Caco-2 (cell line): ENCODE measurements at regions not wholly inside any gene's neighbourhood (a gene's known extent, or its start where the extent isn't known, plus 50 kb on each side); places are given as distances from the start of the nearest gene placed in this dataset.

ENCODE experiments used
- BruUV-seq: library from RNA; stranded (reverse); fragments of 400-500 nt; replicated peaks from 2 replicates; lab custom pipeline; 2021; lab: Mats Ljungman, UMichigan
- CTCF ChIA-PET: fragments of 300-600 bp; sonication (Branson Sonifier 250); formaldehyde crosslinking; loops from one replicate; lab custom pipeline; 2022; ENCODE audit warnings: antibody characterized with exemption; lab: Charles Lee
- POLR2A ChIA-PET: fragments of 300-600 bp; sonication (Branson Sonifier 250); formaldehyde crosslinking; loops from one replicate; lab custom pipeline; 2022; ENCODE audit warnings: antibody characterized with exemption; lab: Charles Lee
- DNase-seq, 2 experiments: peaks; one replicate each; pipeline versions ENCODE4 v3.0.0 to v3.0.0-alpha.2; 2020 to 2022
- H3K27me3 ChIP-seq: replicated peaks from 2 replicates; pipeline ENCODE4 v1.6.0; 2011; ENCODE audit warnings: low read length; ENCODE audit not compliant: control insufficient read depth, insufficient read depth
- H3K36me3 ChIP-seq: 2 replicates; pipeline ENCODE4 v1.5.1; 2011; ENCODE audit warnings: low read length; ENCODE audit not compliant: control insufficient read depth, insufficient read depth
- H3K4me1 ChIP-seq: fragments of 250-450 bp; sonication (Bioruptor Pico); 2 replicates; pipeline ENCODE4 v1.5.1; 2020; ENCODE audit warnings: mild to moderate bottlenecking
- H3K4me3 ChIP-seq: 2 replicates; pipeline ENCODE4 v1.5.1; 2011; ENCODE audit warnings: low read depth, mild to moderate bottlenecking, control low read depth, low read length
- H3K9me3 ChIP-seq: fragments of 250-450 bp; sonication (Bioruptor Pico); 2 replicates; pipeline ENCODE4 v1.5.1; 2020; ENCODE audit warnings: mild to moderate bottlenecking, moderate library complexity
- H3K27ac Mint-ChIP-seq: one replicate; pipeline ENCODE4 v1.8.0; 2022; ENCODE audit warnings: mixed read lengths; ENCODE audit not compliant: unreplicated experiment
- H3K27me3 Mint-ChIP-seq: one replicate; pipeline ENCODE4 v1.8.0; 2022; ENCODE audit warnings: mixed read lengths; ENCODE audit not compliant: insufficient read depth, unreplicated experiment
- H3K36me3 Mint-ChIP-seq: one replicate; pipeline ENCODE4 v1.8.0; 2022; ENCODE audit warnings: mild to moderate bottlenecking, mixed read lengths; ENCODE audit not compliant: insufficient read depth, unreplicated experiment
- H3K4me1 Mint-ChIP-seq: one replicate; pipeline ENCODE4 v1.8.0; 2022; ENCODE audit warnings: low read depth, mixed read lengths; ENCODE audit not compliant: unreplicated experiment
- H3K4me3 Mint-ChIP-seq: one replicate; pipeline ENCODE4 v1.8.0; 2022; ENCODE audit warnings: mild to moderate bottlenecking, moderate library complexity, mixed read lengths; ENCODE audit not compliant: unreplicated experiment
- H3K9me3 Mint-ChIP-seq: one replicate; pipeline ENCODE4 v1.8.0; 2022; ENCODE audit warnings: mixed read lengths; ENCODE audit not compliant: unreplicated experiment
- CTCF ChIP-seq, 2 experiments: fragments of 200-600 bp in 1 of 2; IDR thresholded peaks; 1 replicate in 1 of 2; 2 replicates in 1 of 2; pipeline versions ENCODE4 v1.5.1 to v1.8.0; 2011 to 2022; ENCODE audit warnings: antibody characterized with exemption in 1 of 2, control low read depth in 1 of 2, inconsistent platforms in 1 of 2, low read depth in 1 of 2, low read length in 1 of 2, mild to moderate bottlenecking in 1 of 2, moderate library complexity in 1 of 2; ENCODE audit not compliant: insufficient read depth in 1 of 2, severe bottlenecking in 1 of 2, unreplicated experiment in 1 of 2
- intact Hi-C: fragments of 100-400 bp; cut with micrococcal nuclease; formaldehyde crosslinking; loops from one replicate; pipeline ENCODE4 v1.10.0; 2022; ENCODE audit not compliant: unreplicated experiment

DNA sequence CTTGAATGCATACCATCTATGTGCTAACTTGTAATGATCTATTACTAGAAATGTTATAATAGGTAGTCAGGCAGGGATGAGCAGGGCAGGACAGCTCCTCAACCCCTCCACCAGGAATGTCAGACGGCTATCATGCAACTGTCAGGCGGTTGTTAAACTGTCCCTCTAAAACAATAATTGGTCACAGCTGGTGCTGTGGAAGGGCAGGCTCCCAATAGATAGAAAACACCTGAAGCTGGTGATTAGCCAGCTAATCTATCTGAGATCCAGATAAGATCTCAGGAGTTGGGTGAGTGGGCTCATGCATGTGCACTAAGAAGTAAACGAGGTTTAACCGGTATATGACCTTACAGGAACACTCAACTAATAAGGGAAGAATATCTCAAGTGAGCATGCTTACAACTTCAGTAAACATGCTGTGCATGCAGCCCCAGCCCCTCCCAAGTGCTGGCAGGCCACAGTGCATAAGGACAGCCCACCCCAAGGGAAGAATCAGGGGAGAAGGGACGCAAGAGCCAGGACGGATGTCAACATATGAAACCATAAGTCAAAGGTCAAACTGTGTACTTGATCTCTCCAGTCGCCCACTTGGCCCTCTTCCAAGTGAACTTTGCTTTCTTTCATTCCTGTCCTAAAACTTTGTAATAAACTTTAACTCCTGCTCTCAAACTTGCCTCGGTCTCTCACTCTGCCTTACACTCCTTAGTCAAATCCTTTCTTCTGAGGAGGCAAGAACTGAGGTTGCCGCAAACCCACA is 566.2 kb upstream of the NRSN1 start:
- no peak for DNase-seq
- Histone ChIP-seq H3K9me3 (no peaks in the 10 kb centered on the region), H3K36me3 (no peaks in the 10 kb centered on the region), H3K4me3 (no peak overlapping the region), H3K27me3 (no peaks in the 10 kb centered on the region), H3K4me1 (no peaks in the 10 kb centered on the region)
- intact Hi-C loops, result no loop called here
- Mint-ChIP-seq H3K36me3 (no peaks in the 10 kb centered on the region), H3K9me3 (peaks cover 11% of the 10 kb centered on the region), H3K27me3 (no peaks in the 10 kb centered on the region), H3K27ac (no peak overlapping the region), H3K4me3 (no peak overlapping the region), H3K4me1 (no peaks in the 10 kb centered on the region)
- BruUV-seq, result no TSS peak
- no peak for TF ChIP-seq CTCF (IDR thresholded peaks at IDR 0.05; ENCODE audit: insufficient read depth in 1 of 2, low read depth in 1 of 2, low read length in 1 of 2, severe bottlenecking in 1 of 2, unreplicated experiment in 1 of 2)
- POLR2A ChIA-PET, result no interaction called here
- CTCF ChIA-PET, result no interaction called here

DNA sequence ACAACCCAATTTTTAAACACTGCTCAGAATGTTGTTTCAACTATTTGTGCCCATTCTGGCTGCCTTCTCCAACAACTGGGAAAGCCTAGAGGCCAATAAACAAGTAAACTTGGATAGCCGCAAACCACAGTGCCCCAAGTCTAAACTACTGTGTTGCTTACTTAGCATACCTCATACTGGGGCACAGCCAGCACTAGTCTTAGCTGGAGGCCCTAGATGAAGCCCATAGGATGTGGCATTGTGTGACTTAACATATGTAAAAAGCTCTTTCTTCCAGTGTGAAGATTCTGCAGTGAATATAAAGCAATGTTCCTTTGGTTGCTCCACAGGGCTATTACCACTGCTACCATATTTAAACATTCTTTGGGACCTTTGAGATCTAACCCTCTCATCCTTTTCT is 564.3 kb upstream of the NRSN1 start:
- no peaks in the 10 kb centered on the region for H3K36me3 ChIP-seq
- BruUV-seq, result no TSS peak
- H3K9me3 ChIP-seq, result no peaks in the 10 kb centered on the region
- no peaks in the 10 kb centered on the region for H3K36me3 Mint-ChIP-seq
- no peak overlapping the region for H3K4me3 Mint-ChIP-seq
- no peak for TF ChIP-seq CTCF (IDR thresholded peaks at IDR 0.05; ENCODE audit: insufficient read depth in 1 of 2, low read depth in 1 of 2, low read length in 1 of 2, severe bottlenecking in 1 of 2, unreplicated experiment in 1 of 2)
- POLR2A ChIA-PET, result no interaction called here
- no peak for DNase-seq
- intact Hi-C loops, result no loop called here
- H3K9me3 Mint-ChIP-seq, result peaks cover 11% of the 10 kb centered on the region
- no peak overlapping the region for H3K4me3 ChIP-seq
- H3K27ac Mint-ChIP-seq, result no peak overlapping the region
- no peaks in the 10 kb centered on the region for H3K4me1 ChIP-seq
- CTCF ChIA-PET, result no interaction called here
- H3K27me3 ChIP-seq, result no peaks in the 10 kb centered on the region
- H3K4me1 Mint-ChIP-seq, result no peaks in the 10 kb centered on the region
- no peaks in the 10 kb centered on the region for H3K27me3 Mint-ChIP-seq

DNA sequence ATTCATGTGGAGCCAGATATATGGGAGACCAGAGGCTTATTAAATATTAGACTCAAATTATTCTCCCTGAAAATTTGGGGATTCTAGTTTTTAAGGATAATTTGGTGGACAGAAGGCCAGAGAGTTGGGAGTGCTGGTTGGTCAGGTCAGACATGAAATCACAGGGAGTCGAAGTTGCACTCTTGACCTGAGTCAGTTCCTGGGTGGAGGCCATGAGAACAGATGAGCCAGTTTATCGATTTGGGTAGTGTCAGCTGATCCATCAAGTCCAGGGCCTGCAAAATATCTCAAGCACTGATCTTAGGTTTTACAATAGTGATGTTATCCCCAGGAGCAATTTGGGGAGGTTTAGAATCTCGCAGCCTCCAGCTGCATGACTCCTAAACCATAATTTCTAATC is 563.5 kb upstream of the NRSN1 start:
- Mint-ChIP-seq H3K9me3 (peaks cover 11% of the 10 kb centered on the region), H3K36me3 (no peaks in the 10 kb centered on the region), H3K4me1 (no peaks in the 10 kb centered on the region), H3K27me3 (no peaks in the 10 kb centered on the region), H3K4me3 (no peak overlapping the region), H3K27ac (no peak overlapping the region)
- no peak for TF ChIP-seq CTCF (IDR thresholded peaks at IDR 0.05; ENCODE audit: insufficient read depth in 1 of 2, low read depth in 1 of 2, low read length in 1 of 2, severe bottlenecking in 1 of 2, unreplicated experiment in 1 of 2)
- BruUV-seq, result no TSS peak
- H3K9me3 ChIP-seq, result no peaks in the 10 kb centered on the region
- no peak overlapping the region for H3K4me3 ChIP-seq
- H3K36me3 ChIP-seq, result no peaks in the 10 kb centered on the region
- no peaks in the 10 kb centered on the region for H3K27me3 ChIP-seq
- POLR2A ChIA-PET, result no interaction called here
- CTCF ChIA-PET, result no interaction called here
- intact Hi-C loops, result no loop called here
- H3K4me1 ChIP-seq, result no peaks in the 10 kb centered on the region
- DNase-seq, result no peak
